NB4 (cell line): ENCODE measurements at regions not wholly inside any gene's neighbourhood (a gene's known extent, or its start where the extent isn't known, plus 50 kb on each side); places are given as distances from the start of the nearest gene placed in this dataset.

Experiments used
- CTCF ChIP-seq: IDR thresholded peaks from one replicate; pipeline ENCODE4 v1.5.1; 2012; ENCODE audit warnings: low read depth, low read length
- POLR2A ChIP-seq: IDR thresholded peaks from 2 replicates; pipeline ENCODE4 v1.6.1; 2011; ENCODE audit warnings: mild to moderate bottlenecking; ENCODE audit not compliant: insufficient read length; ENCODE audit errors: extremely low read depth

GRCh38 chr4:71275004-71275403, 63.8 kb upstream of the SLC4A4 start:
- TF ChIP-seq CTCF (no peak), POLR2A (no peak)
